ENCODE measurements at regions not wholly inside any gene's neighbourhood (a gene's known extent, or its start where the extent isn't known, plus 50 kb on each side); places are given as distances from the start of the nearest gene placed in this dataset.

DNA sequence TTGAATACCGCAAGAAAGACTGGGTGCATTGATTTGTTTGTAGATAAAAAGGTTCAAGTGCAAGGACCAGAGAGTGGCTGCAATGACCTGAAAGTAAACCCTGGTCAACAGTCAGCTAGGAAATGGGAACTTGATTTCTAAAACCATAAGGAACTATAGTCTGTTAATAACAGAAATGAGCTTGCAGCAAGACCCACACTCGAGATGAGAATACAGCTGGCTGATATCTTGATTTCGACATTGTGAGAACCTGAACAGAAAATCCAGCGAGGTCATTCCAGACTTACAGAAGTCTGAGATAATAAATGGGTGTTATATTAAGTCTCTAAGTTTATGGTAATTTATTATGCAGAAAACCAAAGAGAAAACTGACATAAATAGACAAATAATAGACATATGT, 177.3 kb downstream of the NFKBIZ start:
- intact Hi-C loops (cut with micrococcal nuclease) = no loop called here
- DNase-seq (ENCODE audit: low read depth, low spot score) = no peak
- H3K9ac ChIP-seq (ENCODE audit: low read length) = no peak overlapping the region
- no peak overlapping the region for H3K4me3 ChIP-seq (replicated peaks in 1 of 2; ENCODE audit: low read depth in 1 of 2, low read length in 2 of 2)
- H3K36me3 ChIP-seq (ENCODE audit: control insufficient read depth in 1 of 2, insufficient read depth in 2 of 2, low read length in 2 of 2) = no peaks in the 10 kb centered on the region
- no peak overlapping the region for H2AFZ ChIP-seq (ENCODE audit: low read depth, low read length, poor library complexity, severe bottlenecking)
- H3K9me2 ChIP-seq (ENCODE audit: insufficient read depth) = no peaks in the 10 kb centered on the region
- H3K4me2 ChIP-seq (ENCODE audit: low read length) = no peak overlapping the region
- H3K9me3 ChIP-seq (ENCODE audit: control insufficient read depth in 1 of 2, insufficient read depth in 1 of 2, low read depth in 1 of 2, low read length in 2 of 2) = no peaks in the 10 kb centered on the region
- no peaks in the 10 kb centered on the region for H3K27me3 ChIP-seq (ENCODE audit: insufficient read depth, low read length)
- ChIA-PET RAD21 (ENCODE audit: low non-redundant PET in 1 of 2, low total read pairs in 2 of 2, uncharacterized antibody in 2 of 2, unreplicated experiment in 2 of 2) (no interaction called here), CTCF (no interaction called here), POLR2A (no interaction called here)
- TF ChIP-seq SP1 (IDR thresholded peaks at IDR 0.05; ENCODE audit: low read depth) = no peak
- no peak for TF ChIP-seq CBX3 (IDR thresholded peaks at IDR 0.05; ENCODE audit: low read depth)
- TF ChIP-seq, protein P1, sequence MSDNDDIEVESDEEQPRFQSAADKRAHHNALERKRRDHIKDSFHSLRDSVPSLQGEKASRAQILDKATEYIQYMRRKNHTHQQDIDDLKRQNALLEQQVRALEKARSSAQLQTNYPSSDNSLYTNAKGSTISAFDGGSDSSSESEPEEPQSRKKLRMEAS (IDR thresholded peaks at IDR 0.05) = no peak
- TF ChIP-seq JUND (IDR thresholded peaks at IDR 0.05) = no peak
- no peak for TF ChIP-seq TCF7L2 (IDR thresholded peaks at IDR 0.05; ENCODE audit: borderline replicate concordance, extremely low read depth, insufficient read depth, insufficient read length)
- H4K20me1 ChIP-seq (ENCODE audit: insufficient read depth) = no peaks in the 10 kb centered on the region
- BruUV-seq (replicated peaks) = no TSS peak
- no peaks in the 10 kb centered on the region for H3K79me2 ChIP-seq (ENCODE audit: insufficient read depth, low read length)
- ATAC-seq = no peak
- no peak overlapping the region for H3K27ac ChIP-seq (ENCODE audit: low read depth, low read length)
- no peaks in the 10 kb centered on the region for H3K4me1 ChIP-seq (ENCODE audit: control insufficient read depth in 1 of 2, insufficient read depth in 2 of 2, low read length in 2 of 2)

DNA sequence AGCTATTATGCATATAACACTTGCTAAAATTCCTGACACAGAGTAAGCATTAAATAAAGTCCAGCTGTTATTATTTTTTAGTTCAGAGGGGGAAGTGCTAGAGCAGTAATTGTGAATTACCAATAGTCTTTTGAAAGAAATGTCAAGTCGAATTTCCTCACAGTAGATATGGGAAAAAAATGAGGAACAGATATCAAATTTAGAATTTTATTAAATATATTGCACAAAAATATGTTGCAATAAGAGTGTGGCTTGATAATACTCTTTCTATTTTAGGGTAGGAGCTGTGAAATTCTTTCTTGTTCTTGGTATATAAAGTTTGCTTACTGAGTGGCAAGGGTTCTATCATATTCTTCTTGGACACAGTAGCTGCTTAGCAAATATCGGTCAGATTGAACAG, 181.3 kb downstream of the NFKBIZ start:
- H4K20me1 ChIP-seq (ENCODE audit: insufficient read depth) = no peaks in the 10 kb centered on the region
- no peaks in the 10 kb centered on the region for H3K4me1 ChIP-seq (ENCODE audit: control insufficient read depth in 1 of 2, insufficient read depth in 2 of 2, low read length in 2 of 2)
- H3K27ac ChIP-seq (ENCODE audit: low read depth, low read length) = no peak overlapping the region
- POLR2A ChIA-PET = no interaction called here
- DNase-seq (ENCODE audit: low read depth, low spot score) (no peak), ATAC-seq (no peak)
- intact Hi-C loops (cut with micrococcal nuclease) = no loop called here
- RAD21 ChIA-PET (ENCODE audit: low non-redundant PET in 1 of 2, low total read pairs in 2 of 2, uncharacterized antibody in 2 of 2, unreplicated experiment in 2 of 2) = no interaction called here
- CTCF ChIA-PET = no interaction called here
- H3K4me3 ChIP-seq (replicated peaks in 1 of 2; ENCODE audit: low read depth in 1 of 2, low read length in 2 of 2) = no peak overlapping the region
- H3K79me2 ChIP-seq (ENCODE audit: insufficient read depth, low read length) = no peaks in the 10 kb centered on the region
- no peaks in the 10 kb centered on the region for H3K27me3 ChIP-seq (ENCODE audit: insufficient read depth, low read length)
- H3K4me2 ChIP-seq (ENCODE audit: low read length) = no peak overlapping the region
- no peaks in the 10 kb centered on the region for H3K36me3 ChIP-seq (ENCODE audit: control insufficient read depth in 1 of 2, insufficient read depth in 2 of 2, low read length in 2 of 2)
- no TSS peak for BruUV-seq (replicated peaks)
- no peak overlapping the region for H2AFZ ChIP-seq (ENCODE audit: low read depth, low read length, poor library complexity, severe bottlenecking)
- no peaks in the 10 kb centered on the region for H3K9me3 ChIP-seq (ENCODE audit: control insufficient read depth in 1 of 2, insufficient read depth in 1 of 2, low read depth in 1 of 2, low read length in 2 of 2)
- H3K9me2 ChIP-seq (ENCODE audit: insufficient read depth) = no peaks in the 10 kb centered on the region
- no peak overlapping the region for H3K9ac ChIP-seq (ENCODE audit: low read length)
- TF ChIP-seq TCF7L2 (IDR thresholded peaks at IDR 0.05; ENCODE audit: borderline replicate concordance, extremely low read depth, insufficient read depth, insufficient read length) (no peak), POLR2AphosphoS5 (IDR thresholded peaks at IDR 0.05; ENCODE audit: low read depth, low read length) (no peak), POLR2A (IDR thresholded peaks at IDR 0.05; ENCODE audit: borderline replicate concordance, extremely low read depth, insufficient read depth, insufficient read length) (no peak), JUND (IDR thresholded peaks at IDR 0.05) (no peak), EZH2 (IDR thresholded peaks at IDR 0.05) (no peak), SIN3A (IDR thresholded peaks at IDR 0.05; ENCODE audit: low read depth) (no peak), FOSL1 (IDR thresholded peaks at IDR 0.05; ENCODE audit: low read depth) (no peak)
- TF ChIP-seq, protein P2, sequence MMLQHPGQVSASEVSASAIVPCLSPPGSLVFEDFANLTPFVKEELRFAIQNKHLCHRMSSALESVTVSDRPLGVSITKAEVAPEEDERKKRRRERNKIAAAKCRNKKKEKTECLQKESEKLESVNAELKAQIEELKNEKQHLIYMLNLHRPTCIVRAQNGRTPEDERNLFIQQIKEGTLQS (IDR thresholded peaks at IDR 0.05) = no peak
- TF ChIP-seq, protein P3, sequence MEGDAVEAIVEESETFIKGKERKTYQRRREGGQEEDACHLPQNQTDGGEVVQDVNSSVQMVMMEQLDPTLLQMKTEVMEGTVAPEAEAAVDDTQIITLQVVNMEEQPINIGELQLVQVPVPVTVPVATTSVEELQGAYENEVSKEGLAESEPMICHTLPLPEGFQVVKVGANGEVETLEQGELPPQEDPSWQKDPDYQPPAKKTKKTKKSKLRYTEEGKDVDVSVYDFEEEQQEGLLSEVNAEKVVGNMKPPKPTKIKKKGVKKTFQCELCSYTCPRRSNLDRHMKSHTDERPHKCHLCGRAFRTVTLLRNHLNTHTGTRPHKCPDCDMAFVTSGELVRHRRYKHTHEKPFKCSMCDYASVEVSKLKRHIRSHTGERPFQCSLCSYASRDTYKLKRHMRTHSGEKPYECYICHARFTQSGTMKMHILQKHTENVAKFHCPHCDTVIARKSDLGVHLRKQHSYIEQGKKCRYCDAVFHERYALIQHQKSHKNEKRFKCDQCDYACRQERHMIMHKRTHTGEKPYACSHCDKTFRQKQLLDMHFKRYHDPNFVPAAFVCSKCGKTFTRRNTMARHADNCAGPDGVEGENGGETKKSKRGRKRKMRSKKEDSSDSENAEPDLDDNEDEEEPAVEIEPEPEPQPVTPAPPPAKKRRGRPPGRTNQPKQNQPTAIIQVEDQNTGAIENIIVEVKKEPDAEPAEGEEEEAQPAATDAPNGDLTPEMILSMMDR (IDR thresholded peaks at IDR 0.05 in 2 of 3, conservative IDR thresholded peaks at IDR 0.05 in 1 of 3; ENCODE audit: borderline replicate concordance in 1 of 3, insufficient read depth in 1 of 3, low read depth in 2 of 3, low read length in 2 of 3) = no peak

Data from HCT116 (cell line).